ENCODE measurements at regions not wholly inside any gene's neighbourhood (a gene's known extent, or its start where the extent isn't known, plus 50 kb on each side); places are given as distances from the start of the nearest gene placed in this dataset.

DNA sequence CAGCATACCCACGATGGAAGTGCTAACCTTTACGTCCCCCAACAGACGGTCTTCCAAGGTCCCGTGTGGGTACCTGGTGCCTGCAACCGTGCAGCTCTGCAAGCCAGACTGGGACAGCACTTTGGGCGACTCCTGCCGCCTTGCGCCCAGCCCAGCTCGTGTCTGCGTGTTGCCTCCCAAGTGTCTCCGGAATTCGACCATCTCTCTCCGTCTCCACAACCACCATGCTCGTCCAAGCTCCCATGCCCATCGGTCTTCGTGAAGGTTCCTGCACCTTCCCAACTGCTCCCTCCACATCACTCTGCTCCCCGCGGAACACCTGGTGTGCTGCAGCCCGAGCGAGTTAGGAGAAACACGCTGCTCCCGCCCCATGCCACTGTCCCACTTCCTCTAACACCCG lies 173.2 kb upstream of the AFDN start:
- Histone ChIP-seq H3K36me3 (ENCODE audit: low read depth) (no peaks in the 10 kb centered on the region), H3F3A (ENCODE audit: insufficient read depth, low read depth) (no peaks in the 10 kb centered on the region), H3K4me1 (replicated peaks; ENCODE audit: insufficient read depth) (no peaks in the 10 kb centered on the region), H3K27me3 (ENCODE audit: insufficient read depth, low read depth) (peaks cover 21% of the 10 kb centered on the region), H3K9me2 (ENCODE audit: insufficient read depth) (no peaks in the 10 kb centered on the region), H3K27ac (no peak overlapping the region), H3K4me2 (no peak overlapping the region), H3K9me3 (ENCODE audit: insufficient read depth, low read depth) (no peaks in the 10 kb centered on the region), H3K79me2 (ENCODE audit: low read depth) (no peaks in the 10 kb centered on the region), H4K20me1 (ENCODE audit: insufficient read depth) (no peaks in the 10 kb centered on the region), H2AFZ (no peak overlapping the region), H3K4me3 (no peak overlapping the region)
- ChIA-PET POLR2A (ENCODE audit: unreplicated experiment) (no interaction called here), CTCF (no interaction called here)
- no TSS peak for BruUV-seq (replicated peaks)
- intact Hi-C loops (cut with micrococcal nuclease; ENCODE audit: unreplicated experiment), result no loop called here
- no peak for TF ChIP-seq CTCF (conservative IDR thresholded peaks at IDR 0.05)
- no peak for TF ChIP-seq EZH2 (IDR thresholded peaks at IDR 0.05; ENCODE audit: low read depth)
- DNase-seq, result no peak

GRCh38 chr6:167654389-167654788 lies 172.3 kb upstream of the AFDN start:
- no peaks in the 10 kb centered on the region for H3K4me1 ChIP-seq (replicated peaks; ENCODE audit: insufficient read depth)
- BruUV-seq (replicated peaks), result no TSS peak
- DNase-seq, result no peak
- CTCF ChIA-PET, result no interaction called here
- no peak overlapping the region for H3K27ac ChIP-seq
- TF ChIP-seq CTCF (conservative IDR thresholded peaks at IDR 0.05) (no peak), EZH2 (IDR thresholded peaks at IDR 0.05; ENCODE audit: low read depth) (no peak)
- H3F3A ChIP-seq (ENCODE audit: insufficient read depth, low read depth), result no peaks in the 10 kb centered on the region
- intact Hi-C loops (cut with micrococcal nuclease; ENCODE audit: unreplicated experiment), result no loop called here
- no peak overlapping the region for H2AFZ ChIP-seq
- no peak overlapping the region for H3K4me3 ChIP-seq
- no peak overlapping the region for H3K4me2 ChIP-seq
- no peaks in the 10 kb centered on the region for H4K20me1 ChIP-seq (ENCODE audit: insufficient read depth)
- H3K9me3 ChIP-seq (ENCODE audit: insufficient read depth, low read depth), result no peaks in the 10 kb centered on the region
- no peaks in the 10 kb centered on the region for H3K36me3 ChIP-seq (ENCODE audit: low read depth)
- no peaks in the 10 kb centered on the region for H3K9me2 ChIP-seq (ENCODE audit: insufficient read depth)
- POLR2A ChIA-PET (ENCODE audit: unreplicated experiment), result no interaction called here
- H3K27me3 ChIP-seq (ENCODE audit: insufficient read depth, low read depth), result peaks cover 14% of the 10 kb centered on the region
- no peaks in the 10 kb centered on the region for H3K79me2 ChIP-seq (ENCODE audit: low read depth)

DNA sequence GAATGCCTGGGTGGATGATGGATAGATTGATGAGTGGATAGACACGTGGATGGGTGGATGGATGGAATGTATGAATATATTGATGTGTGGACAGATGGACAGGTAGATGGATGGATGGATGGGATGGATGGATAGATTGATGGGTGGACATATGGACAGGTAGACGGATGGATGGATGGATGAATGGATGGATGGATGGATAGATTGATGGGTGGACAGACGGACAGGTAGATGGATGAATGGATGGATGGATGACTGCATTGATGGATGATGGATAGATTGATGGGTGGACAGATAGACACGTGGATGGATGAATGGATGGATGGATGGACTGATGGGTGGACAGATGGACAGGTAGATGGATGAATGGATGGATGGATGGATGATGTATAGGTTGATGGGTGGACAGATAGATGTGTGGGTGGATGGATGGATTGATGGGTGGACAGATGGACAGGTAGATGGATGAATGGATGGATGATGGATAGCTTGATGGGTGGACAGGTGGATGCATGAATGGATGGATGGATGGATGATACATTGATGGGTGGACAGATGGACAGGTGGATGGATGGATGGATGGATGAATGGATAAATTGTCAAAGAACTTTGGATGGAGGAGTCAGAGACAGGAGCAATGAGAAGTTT lies 171.4 kb upstream of the AFDN start:
- CTCF ChIA-PET, result no interaction called here
- H3K36me3 ChIP-seq (ENCODE audit: low read depth), result no peaks in the 10 kb centered on the region
- no peak overlapping the region for H3K27ac ChIP-seq
- no TSS peak for BruUV-seq (replicated peaks)
- no peak for DNase-seq
- no peak overlapping the region for H2AFZ ChIP-seq
- H3F3A ChIP-seq (ENCODE audit: insufficient read depth, low read depth), result no peaks in the 10 kb centered on the region
- POLR2A ChIA-PET (ENCODE audit: unreplicated experiment), result no interaction called here
- H3K9me2 ChIP-seq (ENCODE audit: insufficient read depth), result no peaks in the 10 kb centered on the region
- no peaks in the 10 kb centered on the region for H3K79me2 ChIP-seq (ENCODE audit: low read depth)
- H3K4me2 ChIP-seq, result no peak overlapping the region
- peaks cover 5% of the 10 kb centered on the region; the same call in 1 of the 2 replicates for H3K27me3 ChIP-seq (ENCODE audit: insufficient read depth, low read depth)
- intact Hi-C loops (cut with micrococcal nuclease; ENCODE audit: unreplicated experiment), result no loop called here
- H3K9me3 ChIP-seq (ENCODE audit: insufficient read depth, low read depth), result no peaks in the 10 kb centered on the region
- no peaks in the 10 kb centered on the region for H4K20me1 ChIP-seq (ENCODE audit: insufficient read depth)
- TF ChIP-seq CTCF (conservative IDR thresholded peaks at IDR 0.05) (no peak), EZH2 (IDR thresholded peaks at IDR 0.05; ENCODE audit: low read depth) (no peak)
- H3K4me3 ChIP-seq, result no peak overlapping the region
- H3K4me1 ChIP-seq (replicated peaks; ENCODE audit: insufficient read depth), result no peaks in the 10 kb centered on the region
